Body of pancreas (tissue), 4 donors: ENCODE measurements at regions not wholly inside any gene's neighbourhood (a gene's known extent, or its start where the extent isn't known, plus 50 kb on each side); places are given as distances from the start of the nearest gene placed in this dataset.

Experiments
- POLR2A ChIP-seq, 3 donors: fragments of 450-650 bp; IDR thresholded peaks; one replicate each; pipeline ENCODE4 v1.6.1; 2016; ENCODE audit warnings: antibody characterized with exemption in 3 of 3, mild to moderate bottlenecking in 2 of 3
- TF ChIP-seq, protein P1 (sequence below), 7 experiments: fragments of 450-650 bp in 4 of 7; fragments of 200-600 bp in 3 of 7; sonication (generic) in 3 of 7; IDR thresholded peaks; one replicate each; pipeline ENCODE4 v1.5.1; 2016 to 2019; ENCODE audit warnings: antibody characterized with exemption in 7 of 7

DNA sequence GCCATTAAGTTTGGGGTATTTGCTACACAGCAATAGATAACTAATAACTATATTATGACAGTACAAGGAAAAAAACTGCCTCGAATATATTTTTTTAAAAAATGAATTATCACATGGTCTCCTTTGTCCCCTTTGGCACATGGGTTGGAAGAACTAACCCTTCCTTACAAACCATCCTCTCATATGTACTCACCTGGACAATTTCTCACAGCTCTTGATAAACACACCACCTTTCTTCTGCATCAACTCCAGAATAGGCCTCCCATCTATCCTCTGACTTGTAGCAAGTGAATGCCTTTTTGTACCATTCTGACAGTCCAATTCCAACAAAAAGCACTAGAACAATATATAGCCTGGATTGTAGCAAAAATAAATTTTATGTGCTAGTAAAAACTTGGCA lies 78.7 kb upstream of the LARP1 start:
- TF ChIP-seq, protein P1, sequence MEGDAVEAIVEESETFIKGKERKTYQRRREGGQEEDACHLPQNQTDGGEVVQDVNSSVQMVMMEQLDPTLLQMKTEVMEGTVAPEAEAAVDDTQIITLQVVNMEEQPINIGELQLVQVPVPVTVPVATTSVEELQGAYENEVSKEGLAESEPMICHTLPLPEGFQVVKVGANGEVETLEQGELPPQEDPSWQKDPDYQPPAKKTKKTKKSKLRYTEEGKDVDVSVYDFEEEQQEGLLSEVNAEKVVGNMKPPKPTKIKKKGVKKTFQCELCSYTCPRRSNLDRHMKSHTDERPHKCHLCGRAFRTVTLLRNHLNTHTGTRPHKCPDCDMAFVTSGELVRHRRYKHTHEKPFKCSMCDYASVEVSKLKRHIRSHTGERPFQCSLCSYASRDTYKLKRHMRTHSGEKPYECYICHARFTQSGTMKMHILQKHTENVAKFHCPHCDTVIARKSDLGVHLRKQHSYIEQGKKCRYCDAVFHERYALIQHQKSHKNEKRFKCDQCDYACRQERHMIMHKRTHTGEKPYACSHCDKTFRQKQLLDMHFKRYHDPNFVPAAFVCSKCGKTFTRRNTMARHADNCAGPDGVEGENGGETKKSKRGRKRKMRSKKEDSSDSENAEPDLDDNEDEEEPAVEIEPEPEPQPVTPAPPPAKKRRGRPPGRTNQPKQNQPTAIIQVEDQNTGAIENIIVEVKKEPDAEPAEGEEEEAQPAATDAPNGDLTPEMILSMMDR (IDR thresholded peaks at IDR 0.05): no peak
- TF ChIP-seq POLR2A (IDR thresholded peaks at IDR 0.05): no peak
